Fibroblast of lung (primary cell): ENCODE measurements at regions not wholly inside any gene's neighbourhood (a gene's known extent, or its start where the extent isn't known, plus 50 kb on each side); places are given as distances from the start of the nearest gene placed in this dataset.

ENCODE experiments used
- CTCF ChIP-seq, 2 donors: IDR thresholded peaks in 1 of 2; conservative IDR thresholded peaks in 1 of 2; 1 replicate in 1 of 2; 2 replicates in 1 of 2; pipeline ENCODE4 v1.5.1; 2011 to 2012; ENCODE audit warnings: low read length in 2 of 2, control low read depth in 1 of 2, inconsistent platforms in 1 of 2, low read depth in 1 of 2, mild to moderate bottlenecking in 1 of 2
- EZH2 ChIP-seq: IDR thresholded peaks from 2 replicates; pipeline ENCODE4 v1.5.1; 2012; ENCODE audit warnings: low read length, control low read depth, mild to moderate bottlenecking; ENCODE audit errors: missing control alignments

- no peak for TF ChIP-seq CTCF (conservative IDR thresholded peaks at IDR 0.05 in 1 of 2, IDR thresholded peaks at IDR 0.05 in 1 of 2; ENCODE audit: low read depth in 1 of 2, low read length in 2 of 2)
- TF ChIP-seq EZH2, result no peak
Measured at GRCh38 chr22:26797910-26798309, 140.5 kb downstream of the MIAT start.
